SK-N-SH treated with all-trans-retinoic acid at 6 μM for 48 hours (cell line): ENCODE measurements at regions not wholly inside any gene's neighbourhood (a gene's known extent, or its start where the extent isn't known, plus 50 kb on each side); places are given as distances from the start of the nearest gene placed in this dataset.

Source experiments
- ARNTL ChIP-seq: fragments of 450-650 bp; formaldehyde crosslinking; IDR thresholded peaks from 2 replicates; pipeline ENCODE4 v1.5.0; 2020; ENCODE audit warnings: low read depth, mild to moderate bottlenecking, moderate library complexity, borderline replicate concordance
- BACH2 ChIP-seq: fragments of 250-450 bp; sonication (Bioruptor Pico); IDR thresholded peaks from 2 replicates; pipeline ENCODE4 v1.9.0; 2021; ENCODE audit warnings: mild to moderate bottlenecking, borderline replicate concordance
- ESRRG ChIP-seq: fragments of 250-450 bp; sonication (Bioruptor Pico); IDR thresholded peaks from 2 replicates; pipeline ENCODE4 v1.6.1; 2021; ENCODE audit warnings: mild to moderate bottlenecking
- ISL1 ChIP-seq: fragments of 250-450 bp; sonication (Bioruptor Pico); IDR thresholded peaks from 2 replicates; pipeline ENCODE4 v2.1.2; 2022; ENCODE audit warnings: mild to moderate bottlenecking, moderate library complexity
- RARB ChIP-seq: fragments of 250-450 bp; sonication (Bioruptor Pico); IDR thresholded peaks from 2 replicates; pipeline ENCODE4 v1.8.0; 2021; ENCODE audit warnings: mild to moderate bottlenecking, moderate library complexity
- ZFP3 ChIP-seq: fragments of 250-450 bp; sonication (Bioruptor Pico); IDR thresholded peaks from 2 replicates; pipeline ENCODE4 v1.5.0; 2020; ENCODE audit warnings: mild to moderate bottlenecking, moderate library complexity
- ZNF70 ChIP-seq: fragments of 450-650 bp; formaldehyde crosslinking; IDR thresholded peaks from 2 replicates; pipeline ENCODE4 v1.5.0; 2020; ENCODE audit warnings: mild to moderate bottlenecking, moderate library complexity

DNA sequence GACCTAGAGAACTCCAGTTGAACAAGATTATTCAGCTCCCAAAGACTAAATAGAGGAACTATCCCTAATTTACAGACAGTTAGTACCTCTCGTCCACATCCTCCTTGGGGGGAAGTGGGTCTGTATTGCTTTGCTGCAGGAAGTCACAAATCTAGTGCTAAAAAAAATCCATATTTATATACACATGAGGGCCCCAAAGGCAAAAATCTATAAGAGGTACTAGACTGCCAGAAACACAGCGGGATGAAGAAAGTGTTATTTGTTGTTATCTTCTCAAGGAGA is 190.1 kb downstream of the TTC8 start:
- TF ChIP-seq ZFP3 (CRISPR knock-in tag): no peak
- TF ChIP-seq BACH2: no peak
- TF ChIP-seq ISL1: no peak
- no peak for TF ChIP-seq ESRRG (CRISPR knock-in tag)
- no peak for TF ChIP-seq ZNF70 (CRISPR knock-in tag)
- no peak for TF ChIP-seq RARB (CRISPR knock-in tag)
- TF ChIP-seq ARNTL (CRISPR knock-in tag): no peak
